GM12891 (cell line): ENCODE measurements at regions not wholly inside any gene's neighbourhood (a gene's known extent, or its start where the extent isn't known, plus 50 kb on each side); places are given as distances from the start of the nearest gene placed in this dataset.

Experiments
- PAX5 ChIP-seq: IDR thresholded peaks from 2 replicates; pipeline ENCODE4 v1.6.1; 2011; ENCODE audit warnings: low read length, moderate library complexity, mild to moderate bottlenecking; ENCODE audit not compliant: insufficient read depth, severe bottlenecking
- POLR2A ChIP-seq: IDR thresholded peaks from 2 replicates; pipeline ENCODE4 v1.6.1; 2011; ENCODE audit warnings: low read depth, low read length, control low read depth
- POLR2AphosphoS5 ChIP-seq: IDR thresholded peaks from 2 replicates; pipeline ENCODE4 v1.6.1; 2011; ENCODE audit warnings: low read depth, low read length, control low read depth
- POU2F2 ChIP-seq: IDR thresholded peaks from 2 replicates; pipeline ENCODE4 v1.6.1; 2011; ENCODE audit warnings: low read depth, mild to moderate bottlenecking, control low read depth, low read length, moderate library complexity
- SPI1 ChIP-seq: IDR thresholded peaks from 2 replicates; pipeline ENCODE4 v1.6.1; 2011; ENCODE audit warnings: low read depth, low read length, control low read depth
- TAF1 ChIP-seq: IDR thresholded peaks from 2 replicates; pipeline ENCODE4 v1.6.1; 2011; ENCODE audit warnings: low read depth, low read length, control low read depth

DNA sequence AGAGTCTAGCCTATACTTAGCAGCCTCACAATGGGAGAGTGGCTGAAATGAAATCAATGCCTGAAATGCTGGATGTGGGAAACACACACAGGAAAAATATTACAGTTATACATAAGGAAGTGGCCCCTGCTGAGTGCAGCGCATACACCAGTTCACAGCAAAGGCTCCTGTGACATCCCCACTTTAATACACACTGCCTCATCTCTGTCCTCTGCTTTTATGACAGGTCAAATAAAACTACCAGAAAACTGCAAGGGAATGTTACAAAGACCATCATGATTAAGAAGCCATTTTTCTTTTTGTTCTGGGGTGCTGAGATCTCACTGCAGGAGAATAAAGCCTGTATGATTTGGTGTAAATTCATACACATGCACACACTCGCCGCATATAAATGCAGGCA is 214.3 kb downstream of the ARRDC4 start:
- TF ChIP-seq TAF1 (no peak), POLR2A (no peak), POLR2AphosphoS5 (no peak), PAX5 (no peak), SPI1 (no peak), POU2F2 (no peak)
